HCEC 1CT (cell line): ENCODE measurements at regions not wholly inside any gene's neighbourhood (a gene's known extent, or its start where the extent isn't known, plus 50 kb on each side); places are given as distances from the start of the nearest gene placed in this dataset.

ENCODE experiments used
- DNase-seq: peaks from one replicate; pipeline ENCODE4 v3.0.0-alpha.2; 2017

GRCh38 chr2:144593803-144594202 is 73.9 kb upstream of the ZEB2 start:
- no peak for DNase-seq

GRCh38 chr2:144592500-144593256 is 72.8 kb upstream of the ZEB2 start:
- DNase-seq = no peak

- no peak for DNase-seq
Measured at GRCh38 chr2:144587306-144587705, 67.4 kb upstream of the ZEB2 start.

- DNase-seq = no peak
Measured at GRCh38 chr2:144586476-144586875, 66.6 kb upstream of the ZEB2 start.

GRCh38 chr2:144583741-144584453 is 64.0 kb upstream of the ZEB2 start:
- DNase-seq = peak; percentile 83

- DNase-seq = no peak
Measured at GRCh38 chr2:144583381-144583729, 63.4 kb upstream of the ZEB2 start.

- no peak for DNase-seq
Measured at GRCh38 chr2:144582651-144583380, 62.9 kb upstream of the ZEB2 start.

- DNase-seq = no peak
Measured at GRCh38 chr2:144580521-144581161, 60.7 kb upstream of the ZEB2 start.

- no peak for DNase-seq
Measured at GRCh38 chr2:144579556-144579955, 59.6 kb upstream of the ZEB2 start.

- DNase-seq = no peak
Measured at GRCh38 chr2:144578099-144578498, 58.2 kb upstream of the ZEB2 start.

GRCh38 chr2:144572977-144573376 is 53.1 kb upstream of the ZEB2 start:
- no peak for DNase-seq

- DNase-seq = no peak
Measured at GRCh38 chr2:144571770-144572169, 51.9 kb upstream of the ZEB2 start.

GRCh38 chr2:144570566-144570965 is 50.6 kb upstream of the ZEB2 start:
- no peak for DNase-seq
